HepG2 (cell line): ENCODE measurements at regions not wholly inside any gene's neighbourhood (a gene's known extent, or its start where the extent isn't known, plus 50 kb on each side); places are given as distances from the start of the nearest gene placed in this dataset.
A peak's percentile ranks its signal among the peaks of the same experiment; 100 is the strongest.

Source experiments
- ATAC-seq: fragments of 200-7000 bp; cut with Tn5 transposase; 3 replicates; pipeline ENCODE4 v1.9.1; 2020; ENCODE audit warnings: mild to moderate bottlenecking, moderate library complexity
- BruUV-seq: library from RNA; stranded (reverse); fragments of 400-500 nt; replicated peaks from 2 replicates; lab custom pipeline; 2021; lab: Mats Ljungman, UMichigan
- CTCF ChIA-PET: fragments of 300-600 bp; formaldehyde crosslinking; extraction: SDS; loops from one replicate; lab custom pipeline; 2021; ENCODE audit warnings: low total read pairs, inconsistent platforms, low intra/inter-chr PET ratio; lab: Yijun Ruan, JAX
- POLR2A ChIA-PET: fragments of 350-600 bp; sonication (Branson Sonifier 250); formaldehyde crosslinking; loops from one replicate; lab custom pipeline; 2020; ENCODE audit warnings: antibody characterized with exemption, inconsistent platforms; lab: Yijun Ruan, JAX
- DNase-seq: peaks from one replicate; pipeline ENCODE4 v3.0.0-alpha.2; 2015; ENCODE audit warnings: low spot score
- FAIRE-seq: peaks from 3 replicates; lab custom pipeline; 2011; peaks lifted over from hg19 to GRCh38; lab: Jason Lieb, UNC
- H2AFZ ChIP-seq: one replicate; pipeline ENCODE4 v1.6.1; 2011; ENCODE audit warnings: low read length, inconsistent platforms
- H3K27ac ChIP-seq: fragments of 300-600 bp; 3 replicates; pipeline ENCODE4 v1.8.0; 2011; ENCODE audit warnings: mixed run types, mild to moderate bottlenecking, mixed read lengths, low read length, inconsistent platforms; ENCODE audit not compliant: insufficient read depth; ENCODE audit errors: extremely low read length
- H3K27me3 ChIP-seq, 2 experiments: fragments of 200-600 bp in 1 of 2; 2 replicates in 1 of 2; 3 replicates in 1 of 2; pipeline versions ENCODE4 v1.6.0 to v1.8.0; 2011; ENCODE audit warnings: low read length in 2 of 2, mild to moderate bottlenecking in 2 of 2, moderate library complexity in 2 of 2, inconsistent platforms in 1 of 2; ENCODE audit not compliant: insufficient read depth in 2 of 2, control insufficient read depth in 1 of 2
- H3K36me3 ChIP-seq, 2 experiments: fragments of 200-600 bp in 1 of 2; replicated peaks in 1 of 2; 2 replicates in 1 of 2; 3 replicates in 1 of 2; pipeline versions ENCODE4 v1.5.1 to v1.8.0; 2011; ENCODE audit warnings: low read length in 2 of 2, inconsistent platforms in 1 of 2; ENCODE audit not compliant: insufficient read depth in 2 of 2, control insufficient read depth in 1 of 2
- H3K4me1 ChIP-seq: 2 replicates; pipeline ENCODE4 v1.5.1; 2012; ENCODE audit warnings: low read length, inconsistent platforms; ENCODE audit not compliant: insufficient read depth
- H3K4me2 ChIP-seq: 2 replicates; pipeline ENCODE4 v1.6.0; 2011; ENCODE audit warnings: low read depth, low read length, inconsistent platforms
- H3K4me3 ChIP-seq, 3 experiments: fragments of 200-600 bp in 1 of 3; sonication (generic), shearing (Covaris generic) in 1 of 3; replicated peaks in 1 of 3; 2 replicates each; pipeline ENCODE4 v1.5.1; 2011 to 2016; ENCODE audit warnings: low read length in 3 of 3, inconsistent platforms in 2 of 3, low read depth in 2 of 3, mild to moderate bottlenecking in 2 of 3, control low read depth in 1 of 3, mixed read lengths in 1 of 3; ENCODE audit not compliant: insufficient read depth in 1 of 3
- H3K79me2 ChIP-seq: one replicate; pipeline ENCODE4 v1.6.1; 2011; ENCODE audit warnings: low read length, inconsistent platforms; ENCODE audit not compliant: insufficient read depth
- H3K9ac ChIP-seq: 2 replicates; pipeline ENCODE4 v1.6.0; 2011; ENCODE audit warnings: mild to moderate bottlenecking, low read depth, low read length, inconsistent platforms; ENCODE audit not compliant: insufficient read depth
- H3K9me3 ChIP-seq: 2 replicates; pipeline ENCODE4 v1.5.1; 2012; ENCODE audit warnings: mild to moderate bottlenecking, low read length
- H4K20me1 ChIP-seq: 2 replicates; pipeline ENCODE4 v1.6.0; 2011; ENCODE audit warnings: inconsistent platforms, mild to moderate bottlenecking, low read length, moderate library complexity; ENCODE audit not compliant: insufficient read depth
- CEBPB ChIP-seq: IDR thresholded peaks from 2 replicates; pipeline ENCODE4 v1.6.1; 2011; ENCODE audit warnings: low read depth, low read length, improper control_type of control experiment, borderline replicate concordance
- DBP ChIP-seq: sonication (generic); formaldehyde crosslinking; IDR thresholded peaks from 2 replicates; pipeline ENCODE4 v1.4.0; 2020; ENCODE audit warnings: missing genetic modification reagents; ENCODE audit errors: not compliant biosample characterization
- GFI1 ChIP-seq: sonication (generic); formaldehyde crosslinking; IDR thresholded peaks from 2 replicates; pipeline ENCODE4 v1.5.0; 2020; ENCODE audit warnings: missing genetic modification reagents, mild to moderate bottlenecking, borderline replicate concordance
- RFX1 ChIP-seq: fragments of 450-650 bp; IDR thresholded peaks from 2 replicates; pipeline ENCODE4 v1.6.1; 2017
- SP5 ChIP-seq: IDR thresholded peaks from 2 replicates; pipeline ENCODE4 v1.6.1; 2016; ENCODE audit warnings: low read depth, borderline replicate concordance
- STAG1 ChIP-seq: sonication (generic); formaldehyde crosslinking; IDR thresholded peaks from 2 replicates; pipeline ENCODE4 v1.4.0; 2020; ENCODE audit warnings: missing genetic modification reagents
- ZFX ChIP-seq: sonication (generic); formaldehyde crosslinking; IDR thresholded peaks from 2 replicates; pipeline ENCODE4 v1.4.0; 2020; ENCODE audit warnings: mild to moderate bottlenecking, low read depth, missing genetic modification reagents, moderate library complexity
- ZKSCAN1 ChIP-seq: fragments of 150-350 bp; IDR thresholded peaks from 2 replicates; pipeline ENCODE4 v1.6.1; 2014; ENCODE audit warnings: low read length
- ZNF136 ChIP-seq: sonication (generic); formaldehyde crosslinking; IDR thresholded peaks from 2 replicates; pipeline ENCODE4 v1.8.1; 2022; ENCODE audit warnings: low read depth, mild to moderate bottlenecking, moderate library complexity, missing genetic modification reagents
- ZNF432 ChIP-seq: sonication (generic); formaldehyde crosslinking; IDR thresholded peaks from 2 replicates; pipeline ENCODE4 v1.5.0; 2020; ENCODE audit warnings: missing genetic modification reagents, mild to moderate bottlenecking, borderline replicate concordance
- WGBS: methylation state at CpG from one replicate; pipeline ENCODE4 v1.1.6; 2017; ENCODE audit warnings: low lambda C conversion rate; 5-methylcytosine and 5-hydroxymethylcytosine counted together
- in situ Hi-C: cut with HindIII; loops from 2 replicates; pipeline ENCODE4 v1.10.0; 2017; ENCODE audit warnings: low pct_unique_long_range_greater_than_20kb; ENCODE audit not compliant: extremely low pct_ligation_motif_present
- intact Hi-C: fragments of 100-400 bp; cut with micrococcal nuclease; formaldehyde crosslinking; loops from one replicate; pipeline ENCODE4 v1.10.0; 2022; ENCODE audit not compliant: unreplicated experiment

GRCh38 chr20:59530782-59531181 lies 73.6 kb upstream of the PHACTR3 start:
- Histone ChIP-seq H3K4me2 (no peak overlapping the region), H2AFZ (no peak overlapping the region), H3K79me2 (no peaks in the 10 kb centered on the region), H4K20me1 (peaks cover 6% of the 10 kb centered on the region; the same call in 1 of the 2 replicates), H3K9ac (no peak overlapping the region), H3K4me3 (no peak overlapping the region), H3K4me1 (no peaks in the 10 kb centered on the region)
- FAIRE-seq: no peak
- CTCF ChIA-PET: no interaction called here
- 10% methylated on average over 2 of the region's 2 CpGs for WGBS
- no peak for ATAC-seq
- intact Hi-C loops: no loop called here
- TF ChIP-seq ZNF432 (CRISPR knock-in tag) (no peak), GFI1 (CRISPR knock-in tag) (no peak), ZNF136 (no peak), SP5 (no peak), RFX1 (no peak)
- TF ChIP-seq, all 625 proteins: peak for 0
- H3K27me3 ChIP-seq: peaks cover 0 to 15% of the 10 kb centered on the region in 2 experiments; a peak in 1 of 5 replicates
- BruUV-seq: no TSS peak
- H3K36me3 ChIP-seq: no peaks in the 10 kb centered on the region
- H3K27ac ChIP-seq: no peak overlapping the region
- DNase-seq: no peak
- in situ Hi-C loops: no loop called here
- no peaks in the 10 kb centered on the region for H3K9me3 ChIP-seq
- POLR2A ChIA-PET: no interaction called here

GRCh38 chr20:59537991-59538390 lies 66.3 kb upstream of the PHACTR3 start:
- no peaks in the 10 kb centered on the region for H3K9me3 ChIP-seq
- in situ Hi-C loops: no loop called here

More at GRCh38 chr20:59537991-59538390, 66.3 kb upstream of the PHACTR3 start:
- Histone ChIP-seq H3K36me3 (no peaks in the 10 kb centered on the region), H3K9ac (no peak overlapping the region), H3K27ac (no peak overlapping the region), H2AFZ (no peak overlapping the region), H3K4me3 (no peak overlapping the region), H3K4me1 (no peaks in the 10 kb centered on the region), H3K4me2 (no peak overlapping the region), H3K27me3 (no peaks in the 10 kb centered on the region), H3K79me2 (no peaks in the 10 kb centered on the region), H4K20me1 (no peaks in the 10 kb centered on the region)
- BruUV-seq: no TSS peak
- FAIRE-seq (no peak), DNase-seq (no peak), ATAC-seq (no peak)
- ChIA-PET POLR2A (no interaction called here), CTCF (no interaction called here)
- intact Hi-C loops: no loop called here
- no peak for TF ChIP-seq STAG1
- no peak for TF ChIP-seq ZKSCAN1
- TF ChIP-seq ZFX (CRISPR knock-in tag): no peak
- TF ChIP-seq CEBPB: peak; percentile 58; the same call in 1 of the 2 replicates
- no peak for TF ChIP-seq DBP
- WGBS: 9% methylated on average over 2 of the region's 2 CpGs
